Activated naive CD8-positive, alpha-beta T cell treated with anti-CD3 and anti-CD28 coated beads, Interleukin-2, amount 50 U/mL, for 24 hours (primary cell): ENCODE measurements at regions not wholly inside any gene's neighbourhood (a gene's known extent, or its start where the extent isn't known, plus 50 kb on each side); places are given as distances from the start of the nearest gene placed in this dataset.
A peak's percentile ranks its signal among the peaks of the same experiment; 100 is the strongest.

Experiments used
- ATAC-seq: fragments of 150-1000 bp; cut with Tn5 transposase; one replicate; pipeline ENCODE4 v1.10.0; 2021
- DNase-seq: peaks from one replicate; pipeline ENCODE4 v3.0.0; 2021
- H3K27ac Mint-ChIP-seq: one replicate; pipeline ENCODE4 v1.8.0; 2021; ENCODE audit warnings: mild to moderate bottlenecking, mixed read lengths
- H3K27me3 Mint-ChIP-seq: one replicate; pipeline ENCODE4 v1.8.0; 2021; ENCODE audit warnings: mixed read lengths
- H3K36me3 Mint-ChIP-seq: one replicate; pipeline ENCODE4 v1.8.0; 2021; ENCODE audit warnings: low read depth, mixed read lengths
- H3K4me1 Mint-ChIP-seq: one replicate; pipeline ENCODE4 v1.8.0; 2021; ENCODE audit warnings: mixed read lengths
- H3K4me3 Mint-ChIP-seq: one replicate; pipeline ENCODE4 v1.8.0; 2021; ENCODE audit warnings: mild to moderate bottlenecking, moderate library complexity, mixed read lengths
- H3K9me3 Mint-ChIP-seq: one replicate; pipeline ENCODE4 v1.8.0; 2021; ENCODE audit warnings: mixed read lengths

GRCh38 chr21:28761674-28762356 is 230.9 kb downstream of the LTN1 start:
- Mint-ChIP-seq H3K27me3 (no peaks in the 10 kb centered on the region), H3K36me3 (peaks cover 10% of the 10 kb centered on the region), H3K9me3 (peaks cover 5% of the 10 kb centered on the region), H3K27ac (no peak overlapping the region), H3K4me1 (no peaks in the 10 kb centered on the region), H3K4me3 (no peak overlapping the region)
- ATAC-seq (no peak), DNase-seq (no peak)

- ATAC-seq = no peak
- Mint-ChIP-seq H3K4me3 (no peak overlapping the region), H3K9me3 (no peaks in the 10 kb centered on the region), H3K27ac (no peak overlapping the region), H3K27me3 (no peaks in the 10 kb centered on the region), H3K4me1 (no peaks in the 10 kb centered on the region), H3K36me3 (no peaks in the 10 kb centered on the region)
- no peak for DNase-seq
Observed at GRCh38 chr21:28758883-28759242, 233.8 kb downstream of the LTN1 start.

- Mint-ChIP-seq H3K27me3 (no peaks in the 10 kb centered on the region), H3K27ac (no peak overlapping the region), H3K4me3 (no peak overlapping the region), H3K4me1 (no peaks in the 10 kb centered on the region), H3K9me3 (no peaks in the 10 kb centered on the region), H3K36me3 (no peaks in the 10 kb centered on the region)
- DNase-seq = no peak
- ATAC-seq = no peak
Observed at GRCh38 chr21:28758042-28758882, 234.4 kb downstream of the LTN1 start.

- Mint-ChIP-seq H3K27ac (no peak overlapping the region), H3K27me3 (no peaks in the 10 kb centered on the region)
- no peak for ATAC-seq
Observed at GRCh38 chr21:28754862-28755261, 237.8 kb downstream of the LTN1 start.

GRCh38 chr21:28754127-28754611 is 238.5 kb downstream of the LTN1 start:
- DNase-seq = no peak
- H3K4me1 Mint-ChIP-seq = no peaks in the 10 kb centered on the region
- H3K4me3 Mint-ChIP-seq = no peak overlapping the region
- H3K36me3 Mint-ChIP-seq = no peaks in the 10 kb centered on the region
- no peaks in the 10 kb centered on the region for H3K27me3 Mint-ChIP-seq
- no peaks in the 10 kb centered on the region for H3K9me3 Mint-ChIP-seq
- ATAC-seq = no peak
- no peak overlapping the region for H3K27ac Mint-ChIP-seq

More at GRCh38 chr21:28754862-28755261, 237.8 kb downstream of the LTN1 start:
- Mint-ChIP-seq H3K4me3 (no peak overlapping the region), H3K9me3 (no peaks in the 10 kb centered on the region), H3K36me3 (no peaks in the 10 kb centered on the region), H3K4me1 (no peaks in the 10 kb centered on the region)
- no peak for DNase-seq

GRCh38 chr21:28752131-28752530 is 240.5 kb downstream of the LTN1 start:
- no peak overlapping the region for H3K27ac Mint-ChIP-seq
- no peaks in the 10 kb centered on the region for H3K36me3 Mint-ChIP-seq
- no peak overlapping the region for H3K4me3 Mint-ChIP-seq
- no peaks in the 10 kb centered on the region for H3K9me3 Mint-ChIP-seq
- ATAC-seq (no peak), DNase-seq (no peak)
- no peaks in the 10 kb centered on the region for H3K27me3 Mint-ChIP-seq
- H3K4me1 Mint-ChIP-seq = no peaks in the 10 kb centered on the region

GRCh38 chr21:28751176-28751575 is 241.5 kb downstream of the LTN1 start:
- no peaks in the 10 kb centered on the region for H3K4me1 Mint-ChIP-seq
- no peaks in the 10 kb centered on the region for H3K36me3 Mint-ChIP-seq
- H3K27me3 Mint-ChIP-seq = no peaks in the 10 kb centered on the region
- ATAC-seq (no peak), DNase-seq (no peak)
- H3K9me3 Mint-ChIP-seq = no peaks in the 10 kb centered on the region
- no peak overlapping the region for H3K27ac Mint-ChIP-seq
- H3K4me3 Mint-ChIP-seq = no peak overlapping the region

- ATAC-seq (no peak), DNase-seq (no peak)
- Mint-ChIP-seq H3K27ac (no peak overlapping the region), H3K4me3 (no peak overlapping the region), H3K36me3 (no peaks in the 10 kb centered on the region), H3K9me3 (no peaks in the 10 kb centered on the region), H3K27me3 (no peaks in the 10 kb centered on the region), H3K4me1 (no peaks in the 10 kb centered on the region)
Observed at GRCh38 chr21:28750565-28750964, 242.1 kb downstream of the LTN1 start.

GRCh38 chr21:28749536-28749935 is 243.1 kb downstream of the LTN1 start:
- Mint-ChIP-seq H3K36me3 (no peaks in the 10 kb centered on the region), H3K27me3 (no peaks in the 10 kb centered on the region), H3K4me1 (no peaks in the 10 kb centered on the region), H3K9me3 (no peaks in the 10 kb centered on the region), H3K27ac (no peak overlapping the region), H3K4me3 (no peak overlapping the region)
- ATAC-seq (no peak), DNase-seq (no peak)

- ATAC-seq = no peak
- Mint-ChIP-seq H3K27me3 (no peaks in the 10 kb centered on the region), H3K4me3 (no peak overlapping the region), H3K4me1 (no peaks in the 10 kb centered on the region), H3K36me3 (no peaks in the 10 kb centered on the region), H3K9me3 (no peaks in the 10 kb centered on the region), H3K27ac (no peak overlapping the region)
- DNase-seq = no peak
Observed at GRCh38 chr21:28747464-28747863, 245.2 kb downstream of the LTN1 start.

- Mint-ChIP-seq H3K9me3 (no peaks in the 10 kb centered on the region), H3K4me1 (no peaks in the 10 kb centered on the region), H3K27me3 (no peaks in the 10 kb centered on the region), H3K4me3 (no peak overlapping the region), H3K36me3 (no peaks in the 10 kb centered on the region), H3K27ac (no peak overlapping the region)
- DNase-seq (no peak), ATAC-seq (no peak)
Observed at GRCh38 chr21:28746166-28746565, 246.5 kb downstream of the LTN1 start.

GRCh38 chr21:28745131-28746016 is 247.3 kb downstream of the LTN1 start:
- peak; percentile 79 for ATAC-seq
- H3K4me1 Mint-ChIP-seq = no peaks in the 10 kb centered on the region
- H3K9me3 Mint-ChIP-seq = no peaks in the 10 kb centered on the region
- no peaks in the 10 kb centered on the region for H3K27me3 Mint-ChIP-seq
- no peak overlapping the region for H3K4me3 Mint-ChIP-seq
- no peak overlapping the region for H3K27ac Mint-ChIP-seq
- no peaks in the 10 kb centered on the region for H3K36me3 Mint-ChIP-seq
- DNase-seq = peak; percentile 72

- H3K4me1 Mint-ChIP-seq = peaks cover 4% of the 10 kb centered on the region
- H3K36me3 Mint-ChIP-seq = no peaks in the 10 kb centered on the region
- no peak overlapping the region for H3K27ac Mint-ChIP-seq
- ATAC-seq (no peak), DNase-seq (no peak)
- H3K4me3 Mint-ChIP-seq = no peak overlapping the region
- H3K9me3 Mint-ChIP-seq = no peaks in the 10 kb centered on the region
- H3K27me3 Mint-ChIP-seq = no peaks in the 10 kb centered on the region
Observed at GRCh38 chr21:28743723-28744122, 249.0 kb downstream of the LTN1 start.

- ATAC-seq (no peak), DNase-seq (no peak)
- no peaks in the 10 kb centered on the region for H3K27me3 Mint-ChIP-seq
- no peak overlapping the region for H3K4me3 Mint-ChIP-seq
- H3K4me1 Mint-ChIP-seq = peaks cover 7% of the 10 kb centered on the region
- H3K36me3 Mint-ChIP-seq = no peaks in the 10 kb centered on the region
- no peaks in the 10 kb centered on the region for H3K9me3 Mint-ChIP-seq
- H3K27ac Mint-ChIP-seq = no peak overlapping the region
Observed at GRCh38 chr21:28742527-28742926, 250.2 kb downstream of the LTN1 start.
